ENCODE measurements at regions not wholly inside any gene's neighbourhood (a gene's known extent, or its start where the extent isn't known, plus 50 kb on each side); places are given as distances from the start of the nearest gene placed in this dataset.

GRCh38 chr5:35317586-35317985 lies 87.3 kb upstream of the PRLR start:
- TF ChIP-seq EZH2phosphoT487 (IDR thresholded peaks at IDR 0.05; ENCODE audit: insufficient read depth, low read depth): no peak
- no peak for TF ChIP-seq EZH2 (IDR thresholded peaks at IDR 0.05; ENCODE audit: insufficient read depth, poor library complexity, severe bottlenecking)
